ENCODE measurements at regions not wholly inside any gene's neighbourhood (a gene's known extent, or its start where the extent isn't known, plus 50 kb on each side); places are given as distances from the start of the nearest gene placed in this dataset.

DNA sequence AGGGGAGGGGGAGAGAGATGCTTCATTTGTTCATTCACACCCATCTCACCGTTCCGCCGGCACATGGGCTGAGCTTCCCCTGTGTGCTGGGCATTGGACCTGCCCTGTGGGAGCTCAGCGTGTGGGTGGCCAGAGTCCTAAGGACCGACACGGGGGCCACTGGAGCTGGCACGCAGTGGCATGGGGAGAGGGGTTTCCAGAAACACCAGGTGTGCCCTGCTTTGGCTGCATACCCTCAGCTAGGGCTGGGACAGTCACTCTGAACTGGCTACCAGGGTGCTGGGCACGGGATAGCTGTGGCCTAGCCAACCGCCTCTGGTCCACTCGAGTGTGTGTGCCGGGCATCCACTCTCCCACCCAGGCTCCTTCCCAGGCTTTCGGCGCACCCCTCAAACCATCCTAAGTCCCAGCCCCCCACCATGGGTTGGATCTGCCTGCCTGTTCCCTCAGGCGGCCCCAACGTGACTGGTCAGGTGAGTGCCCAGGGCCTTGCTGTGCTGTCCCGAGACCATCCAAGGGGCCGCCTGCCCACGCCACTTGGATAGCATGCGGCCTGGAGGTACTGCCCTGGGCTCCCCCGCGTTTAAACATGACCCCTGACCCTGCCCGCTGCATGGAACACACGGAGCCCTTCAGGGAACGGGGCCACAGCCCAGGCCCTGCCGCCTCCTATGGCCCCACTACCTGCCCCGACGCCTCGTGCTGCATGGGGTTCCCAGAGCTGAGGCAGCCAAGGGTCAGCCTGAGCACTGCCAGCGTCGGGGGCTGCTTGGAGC lies 51.6 kb upstream of the LINC01488 start:
- 92 to 98% methylated on average over 7 to 30 of the region's 30 CpGs for WGBS, 2 experiments (ENCODE audit: insufficient coverage in 1 of 2, insufficient read length in 1 of 2)
- Histone ChIP-seq H3K27me3 (ENCODE audit: control insufficient read depth, insufficient read depth, low read length, poor library complexity, severe bottlenecking) (no peaks in the 10 kb centered on the region), H3K4me1 (ENCODE audit: control insufficient read depth, insufficient read depth, low read length) (no peaks in the 10 kb centered on the region), H3K36me3 (ENCODE audit: control insufficient read depth, insufficient read depth, low read length) (no peaks in the 10 kb centered on the region), H3K4me3 (ENCODE audit: low read length) (no peak overlapping the region), H3K9ac (ENCODE audit: extremely low read depth, low read length, poor library complexity, severe bottlenecking) (no peak overlapping the region), H3K9me3 (ENCODE audit: control insufficient read depth, low read length) (peaks cover 1% of the 10 kb centered on the region), H3K27ac (ENCODE audit: low read depth, low read length) (no peak overlapping the region)
- no peak for DNase-seq
- Mint-ChIP-seq H3K4me3 (no peak overlapping the region), H3K27me3 (ENCODE audit: insufficient read depth) (no peaks in the 10 kb centered on the region), H3K4me1 (peaks cover 10% of the 10 kb centered on the region), H3K27ac (no peak overlapping the region), H3K36me3 (ENCODE audit: low read depth) (no peaks in the 10 kb centered on the region), H3K9me3 (peaks cover 10% of the 10 kb centered on the region)
- TF ChIP-seq, protein P1, sequence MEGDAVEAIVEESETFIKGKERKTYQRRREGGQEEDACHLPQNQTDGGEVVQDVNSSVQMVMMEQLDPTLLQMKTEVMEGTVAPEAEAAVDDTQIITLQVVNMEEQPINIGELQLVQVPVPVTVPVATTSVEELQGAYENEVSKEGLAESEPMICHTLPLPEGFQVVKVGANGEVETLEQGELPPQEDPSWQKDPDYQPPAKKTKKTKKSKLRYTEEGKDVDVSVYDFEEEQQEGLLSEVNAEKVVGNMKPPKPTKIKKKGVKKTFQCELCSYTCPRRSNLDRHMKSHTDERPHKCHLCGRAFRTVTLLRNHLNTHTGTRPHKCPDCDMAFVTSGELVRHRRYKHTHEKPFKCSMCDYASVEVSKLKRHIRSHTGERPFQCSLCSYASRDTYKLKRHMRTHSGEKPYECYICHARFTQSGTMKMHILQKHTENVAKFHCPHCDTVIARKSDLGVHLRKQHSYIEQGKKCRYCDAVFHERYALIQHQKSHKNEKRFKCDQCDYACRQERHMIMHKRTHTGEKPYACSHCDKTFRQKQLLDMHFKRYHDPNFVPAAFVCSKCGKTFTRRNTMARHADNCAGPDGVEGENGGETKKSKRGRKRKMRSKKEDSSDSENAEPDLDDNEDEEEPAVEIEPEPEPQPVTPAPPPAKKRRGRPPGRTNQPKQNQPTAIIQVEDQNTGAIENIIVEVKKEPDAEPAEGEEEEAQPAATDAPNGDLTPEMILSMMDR (conservative IDR thresholded peaks at IDR 0.05): no peak

DNA sequence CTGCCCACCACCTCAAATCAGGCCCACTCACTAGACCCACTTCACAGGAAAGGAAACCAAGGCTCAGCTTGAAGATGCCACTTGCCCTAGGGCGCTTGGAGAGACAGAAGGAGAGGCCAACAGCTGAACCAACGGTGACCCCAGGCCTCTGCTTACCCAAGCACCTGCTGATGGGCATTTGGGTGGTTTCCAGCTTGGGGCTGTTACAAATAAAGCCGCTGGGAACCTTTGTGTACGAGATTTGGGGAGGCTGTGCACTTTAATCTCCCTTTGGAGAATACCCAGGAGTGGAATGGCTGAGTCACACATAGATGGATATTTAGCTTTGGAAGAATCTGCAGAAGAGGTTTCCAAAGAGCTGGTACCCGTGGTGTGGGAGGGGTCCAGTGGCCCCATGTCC lies 50.9 kb upstream of the LINC01488 start:
- H3K36me3 Mint-ChIP-seq (ENCODE audit: low read depth): no peaks in the 10 kb centered on the region
- Histone ChIP-seq H3K4me3 (ENCODE audit: low read length) (no peak overlapping the region), H3K27me3 (ENCODE audit: control insufficient read depth, insufficient read depth, low read length, poor library complexity, severe bottlenecking) (no peaks in the 10 kb centered on the region), H3K4me1 (ENCODE audit: control insufficient read depth, insufficient read depth, low read length) (peaks cover 1% of the 10 kb centered on the region), H3K9ac (ENCODE audit: extremely low read depth, low read length, poor library complexity, severe bottlenecking) (no peak overlapping the region), H3K9me3 (ENCODE audit: control insufficient read depth, low read length) (no peaks in the 10 kb centered on the region), H3K27ac (ENCODE audit: low read depth, low read length) (no peak overlapping the region), H3K36me3 (ENCODE audit: control insufficient read depth, insufficient read depth, low read length) (no peaks in the 10 kb centered on the region)
- no peak for DNase-seq
- H3K27ac Mint-ChIP-seq: no peak overlapping the region
- H3K4me1 Mint-ChIP-seq: peaks cover 12% of the 10 kb centered on the region
- no peak overlapping the region for H3K4me3 Mint-ChIP-seq
- H3K27me3 Mint-ChIP-seq (ENCODE audit: insufficient read depth): no peaks in the 10 kb centered on the region
- TF ChIP-seq, protein P1 (conservative IDR thresholded peaks at IDR 0.05): no peak
- peaks cover 4% of the 10 kb centered on the region for H3K9me3 Mint-ChIP-seq
- 84 to 90% methylated on average over 4 to 5 of the region's 5 CpGs for WGBS, 2 experiments (ENCODE audit: insufficient coverage in 1 of 2, insufficient read length in 1 of 2)

DNA sequence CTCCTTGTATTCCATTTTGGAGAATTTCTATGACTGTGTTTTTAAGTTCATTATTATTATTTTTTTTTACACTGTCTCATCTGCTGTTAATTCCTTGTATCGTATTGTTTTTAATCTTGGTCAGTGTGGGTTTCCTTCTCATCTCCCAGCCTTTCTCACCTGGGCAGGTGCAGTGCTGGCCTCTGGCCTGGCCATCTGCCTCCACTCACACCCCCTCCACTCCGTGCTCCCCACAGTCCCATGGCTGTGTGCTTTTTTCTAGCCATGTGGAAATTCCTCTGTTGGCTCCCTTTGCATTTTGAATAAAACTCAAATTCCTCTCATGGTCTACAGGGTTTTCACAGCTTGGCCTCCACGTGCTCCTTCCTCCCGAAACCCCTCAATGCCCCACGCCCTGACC lies 50.3 kb upstream of the LINC01488 start:
- Mint-ChIP-seq H3K27ac (no peak overlapping the region), H3K4me1 (peaks cover 15% of the 10 kb centered on the region), H3K27me3 (ENCODE audit: insufficient read depth) (no peaks in the 10 kb centered on the region), H3K9me3 (no peaks in the 10 kb centered on the region), H3K36me3 (ENCODE audit: low read depth) (no peaks in the 10 kb centered on the region), H3K4me3 (no peak overlapping the region)
- DNase-seq: no peak
- Histone ChIP-seq H3K27ac (ENCODE audit: low read depth, low read length) (no peak overlapping the region), H3K27me3 (ENCODE audit: control insufficient read depth, insufficient read depth, low read length, poor library complexity, severe bottlenecking) (no peaks in the 10 kb centered on the region), H3K36me3 (ENCODE audit: control insufficient read depth, insufficient read depth, low read length) (no peaks in the 10 kb centered on the region), H3K4me1 (ENCODE audit: control insufficient read depth, insufficient read depth, low read length) (peaks cover 3% of the 10 kb centered on the region), H3K4me3 (ENCODE audit: low read length) (no peak overlapping the region), H3K9ac (ENCODE audit: extremely low read depth, low read length, poor library complexity, severe bottlenecking) (no peak overlapping the region), H3K9me3 (ENCODE audit: control insufficient read depth, low read length) (no peaks in the 10 kb centered on the region)
- WGBS, 2 experiments (ENCODE audit: insufficient coverage in 1 of 2, insufficient read length in 1 of 2): 89% methylated on average over 4 to 5 of the region's 5 CpGs
- TF ChIP-seq, protein P1 (conservative IDR thresholded peaks at IDR 0.05): no peak

All from endodermal cell (in vitro differentiated cells).